ENCODE measurements at regions not wholly inside any gene's neighbourhood (a gene's known extent, or its start where the extent isn't known, plus 50 kb on each side); places are given as distances from the start of the nearest gene placed in this dataset.

- intact Hi-C loops (cut with micrococcal nuclease): no loop called here
Measured at GRCh38 chr1:234665975-234666605, 56.1 kb upstream of the IRF2BP2 start.

GRCh38 chr1:234662148-234662547 lies 52.2 kb upstream of the IRF2BP2 start:
- intact Hi-C loops (cut with micrococcal nuclease): no loop called here

- intact Hi-C loops (cut with micrococcal nuclease): no loop called here
Measured at GRCh38 chr1:234661317-234661928, 51.4 kb upstream of the IRF2BP2 start.

- intact Hi-C loops (cut with micrococcal nuclease): no loop called here
Measured at GRCh38 chr1:234660536-234661316, 50.7 kb upstream of the IRF2BP2 start.

All from T-helper 1 cell treated with Interleukin-12 subunit alpha and Interleukin-12 subunit beta and Interleukin-4 antibody, amounts not matched to agents 30 ng/mL and 1 ng/mL, for 36 hours (primary cell).